Loucy (cell line): ENCODE measurements at regions not wholly inside any gene's neighbourhood (a gene's known extent, or its start where the extent isn't known, plus 50 kb on each side); places are given as distances from the start of the nearest gene placed in this dataset.

Experiments
- H2AFZ ChIP-seq: fragments of 200-600 bp; sonication (generic); 2 replicates; pipeline ENCODE4 v1.6.0; 2016; ENCODE audit warnings: antibody characterized with exemption, mild to moderate bottlenecking, low read length, moderate library complexity
- H3F3A ChIP-seq: fragments of 200-600 bp; 2 replicates; pipeline ENCODE4 v1.6.0; 2016; ENCODE audit warnings: antibody characterized with exemption, low read depth, mild to moderate bottlenecking
- H3K27me3 ChIP-seq: fragments of 200-600 bp; sonication (generic); 2 replicates; pipeline ENCODE4 v1.6.1; 2014; ENCODE audit warnings: low read length, mild to moderate bottlenecking; ENCODE audit not compliant: insufficient read depth, poor library complexity, severe bottlenecking
- H3K36me3 ChIP-seq: fragments of 200-600 bp; sonication (generic); 2 replicates; pipeline ENCODE4 v1.6.1; 2016; ENCODE audit warnings: low read length; ENCODE audit not compliant: insufficient read depth
- H3K4me1 ChIP-seq: fragments of 200-600 bp; sonication (generic); 2 replicates; pipeline ENCODE4 v1.5.1; 2014; ENCODE audit warnings: low read length, mild to moderate bottlenecking; ENCODE audit not compliant: insufficient read depth, poor library complexity, severe bottlenecking
- H3K4me2 ChIP-seq: fragments of 200-600 bp; sonication (generic); 2 replicates; pipeline ENCODE4 v1.6.0; 2014; ENCODE audit warnings: antibody characterized with exemption, low read length, low read depth, mild to moderate bottlenecking; ENCODE audit not compliant: poor library complexity, severe bottlenecking
- H3K4me3 ChIP-seq: fragments of 200-600 bp; sonication (generic); 2 replicates; pipeline ENCODE4 v1.5.1; 2014; ENCODE audit warnings: low read length, mild to moderate bottlenecking, mixed read lengths; ENCODE audit not compliant: poor library complexity, severe bottlenecking
- H3K79me2 ChIP-seq: fragments of 200-600 bp; sonication (generic); 2 replicates; pipeline ENCODE4 v1.6.1; 2014; ENCODE audit warnings: low read length; ENCODE audit not compliant: insufficient read depth
- H3K9ac ChIP-seq: fragments of 200-600 bp; sonication (generic); 2 replicates; pipeline ENCODE4 v1.6.0; 2014; ENCODE audit warnings: mild to moderate bottlenecking, low read depth, low read length, moderate library complexity; ENCODE audit not compliant: poor library complexity, severe bottlenecking
- H3K9me2 ChIP-seq: fragments of 200-600 bp; sonication (generic); replicated peaks from 2 replicates; pipeline ENCODE4 v1.6.1; 2016; ENCODE audit warnings: low read depth, low read length, mixed read lengths
- H3K9me3 ChIP-seq: fragments of 200-600 bp; sonication (generic); 2 replicates; pipeline ENCODE4 v1.6.1; 2014; ENCODE audit warnings: mild to moderate bottlenecking, antibody characterized with exemption, low read length, low read depth; ENCODE audit not compliant: insufficient read depth
- H4K20me1 ChIP-seq: fragments of 200-600 bp; sonication (generic); 2 replicates; pipeline ENCODE4 v1.6.0; 2014; ENCODE audit warnings: antibody characterized with exemption, low read length, mild to moderate bottlenecking; ENCODE audit not compliant: insufficient read depth, poor library complexity, severe bottlenecking
- CTCF ChIP-seq: fragments of 200-600 bp; sonication (generic); conservative IDR thresholded peaks from 2 replicates; pipeline ENCODE4 v1.5.1; 2014; ENCODE audit warnings: mild to moderate bottlenecking, antibody characterized with exemption, low read length
- EZH2phosphoT487 ChIP-seq: fragments of 200-600 bp; IDR thresholded peaks from 2 replicates; pipeline ENCODE4 v1.6.1; 2018; ENCODE audit warnings: antibody characterized with exemption, mild to moderate bottlenecking, moderate library complexity, borderline replicate concordance

DNA sequence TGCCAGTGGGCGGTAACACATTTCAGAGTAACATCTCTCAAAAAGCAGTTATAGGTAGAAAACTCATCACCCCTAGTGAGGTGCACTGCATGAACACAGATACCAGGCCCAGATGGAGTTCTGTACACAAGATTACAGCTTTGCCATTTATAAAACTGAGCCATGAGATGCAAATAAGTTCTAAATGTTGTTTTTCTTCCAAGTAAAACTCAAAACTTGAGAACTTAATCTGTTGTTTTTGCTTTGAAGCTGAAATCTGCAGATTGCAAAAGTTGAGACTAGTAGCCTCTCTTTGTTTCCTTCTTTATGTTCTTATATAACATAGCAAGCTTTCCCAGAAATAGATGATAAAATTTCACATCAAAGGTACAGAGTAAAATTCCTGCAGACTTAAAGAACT is 434.1 kb downstream of the PLK2 start:
- H4K20me1 ChIP-seq: no peaks in the 10 kb centered on the region
- no peaks in the 10 kb centered on the region for H3K79me2 ChIP-seq
- H2AFZ ChIP-seq: no peak overlapping the region
- no peak overlapping the region for H3K4me3 ChIP-seq
- H3K9me3 ChIP-seq: no peaks in the 10 kb centered on the region
- H3K4me1 ChIP-seq: peaks cover 9% of the 10 kb centered on the region
- no peak overlapping the region for H3K4me2 ChIP-seq
- H3K36me3 ChIP-seq: no peaks in the 10 kb centered on the region
- no peaks in the 10 kb centered on the region for H3F3A ChIP-seq
- no peaks in the 10 kb centered on the region for H3K9me2 ChIP-seq
- TF ChIP-seq EZH2phosphoT487 (no peak), CTCF (no peak)
- H3K27me3 ChIP-seq: no peaks in the 10 kb centered on the region
- H3K9ac ChIP-seq: no peak overlapping the region

GRCh38 chr5:58024151-58024550 is 435.7 kb downstream of the PLK2 start:
- Histone ChIP-seq H3K4me1 (peaks cover 25% of the 10 kb centered on the region), H3K9me3 (no peaks in the 10 kb centered on the region), H3K36me3 (no peaks in the 10 kb centered on the region), H3K4me3 (no peak overlapping the region), H3K4me2 (no peak overlapping the region), H3F3A (no peaks in the 10 kb centered on the region), H3K9me2 (no peaks in the 10 kb centered on the region), H3K27me3 (no peaks in the 10 kb centered on the region), H3K9ac (no peak overlapping the region), H2AFZ (no peak overlapping the region), H4K20me1 (no peaks in the 10 kb centered on the region), H3K79me2 (no peaks in the 10 kb centered on the region)
- TF ChIP-seq CTCF (no peak), EZH2phosphoT487 (no peak)

DNA sequence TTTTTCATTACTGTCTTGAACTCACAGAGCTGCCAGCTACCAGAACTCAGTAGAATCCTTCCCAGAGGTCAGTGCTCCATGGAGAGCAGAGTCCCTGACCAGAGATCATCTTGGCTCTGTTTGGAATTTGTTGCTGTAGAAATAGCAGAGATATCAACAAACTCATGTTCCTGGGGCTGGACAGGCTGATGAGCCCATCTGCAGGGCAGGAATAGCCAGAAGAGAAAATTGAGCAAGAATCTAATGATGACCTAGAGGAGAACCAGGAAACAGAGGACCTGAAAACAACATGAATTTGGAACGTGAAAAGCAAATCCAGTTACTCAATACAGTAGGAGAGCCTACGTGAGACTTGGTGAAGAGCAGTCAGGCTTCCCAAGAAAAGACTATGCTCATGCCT is 437.8 kb downstream of the PLK2 start:
- H4K20me1 ChIP-seq: no peaks in the 10 kb centered on the region
- no peaks in the 10 kb centered on the region for H3K9me3 ChIP-seq
- H3K27me3 ChIP-seq: no peaks in the 10 kb centered on the region
- no peak overlapping the region for H3K4me3 ChIP-seq
- H3K4me2 ChIP-seq: no peak overlapping the region
- TF ChIP-seq CTCF: no peak
- TF ChIP-seq EZH2phosphoT487: no peak
- no peaks in the 10 kb centered on the region for H3K79me2 ChIP-seq
- H3F3A ChIP-seq: no peaks in the 10 kb centered on the region
- no peaks in the 10 kb centered on the region for H3K36me3 ChIP-seq
- no peaks in the 10 kb centered on the region for H3K9me2 ChIP-seq
- no peak overlapping the region for H2AFZ ChIP-seq
- no peak overlapping the region for H3K9ac ChIP-seq
- peaks cover 33% of the 10 kb centered on the region for H3K4me1 ChIP-seq
